GM18907 (cell line): ENCODE measurements at regions not wholly inside any gene's neighbourhood (a gene's known extent, or its start where the extent isn't known, plus 50 kb on each side); places are given as distances from the start of the nearest gene placed in this dataset.

Experiments used
- ATAC-seq: cut with Tn5 transposase; IDR thresholded peaks from one replicate; pipeline ENCODE4 v1.9.1; 2021; ENCODE audit warnings: mild to moderate bottlenecking, moderate library complexity; ENCODE audit not compliant: unreplicated experiment

DNA sequence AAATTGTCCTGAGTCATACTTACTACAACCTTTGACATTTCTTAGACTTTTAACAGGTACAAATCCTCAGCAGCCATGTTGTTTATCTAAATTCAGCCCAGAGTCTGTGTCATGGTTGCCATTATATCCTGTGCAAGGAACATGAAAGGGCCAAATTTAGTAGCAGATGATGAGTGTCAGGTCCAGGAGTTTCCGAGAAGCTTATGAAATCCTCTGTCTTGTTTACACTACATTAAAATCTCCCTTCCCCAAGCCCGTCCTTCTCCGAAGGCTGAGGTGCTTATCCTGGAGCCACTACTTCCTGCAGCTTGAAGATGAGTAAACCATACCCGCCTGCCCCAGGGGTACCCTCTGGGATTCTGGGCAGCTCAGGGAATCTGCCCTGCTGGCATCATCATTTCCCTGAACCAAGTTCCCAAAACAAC is 102.6 kb upstream of the SERP2 start:
- no peak for ATAC-seq

DNA sequence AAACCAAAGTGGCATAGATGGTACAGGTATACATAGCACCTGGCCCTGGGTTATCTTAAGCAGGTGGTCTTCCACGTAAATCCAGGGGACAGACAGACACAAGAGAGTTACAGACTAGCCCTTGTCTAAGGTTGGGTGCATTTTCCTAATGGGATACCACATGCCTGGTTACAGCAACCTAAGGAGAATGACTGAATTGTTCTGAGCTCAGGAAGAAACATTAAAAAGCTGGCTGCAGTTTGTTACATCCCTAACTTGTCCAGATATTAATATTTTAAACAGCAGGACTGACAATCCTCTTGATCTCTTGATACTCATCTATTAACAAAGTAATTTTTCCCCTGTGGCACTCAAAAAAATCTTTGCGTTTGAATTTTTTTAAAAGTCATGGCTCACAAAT is 102.2 kb upstream of the SERP2 start:
- no peak for ATAC-seq

DNA sequence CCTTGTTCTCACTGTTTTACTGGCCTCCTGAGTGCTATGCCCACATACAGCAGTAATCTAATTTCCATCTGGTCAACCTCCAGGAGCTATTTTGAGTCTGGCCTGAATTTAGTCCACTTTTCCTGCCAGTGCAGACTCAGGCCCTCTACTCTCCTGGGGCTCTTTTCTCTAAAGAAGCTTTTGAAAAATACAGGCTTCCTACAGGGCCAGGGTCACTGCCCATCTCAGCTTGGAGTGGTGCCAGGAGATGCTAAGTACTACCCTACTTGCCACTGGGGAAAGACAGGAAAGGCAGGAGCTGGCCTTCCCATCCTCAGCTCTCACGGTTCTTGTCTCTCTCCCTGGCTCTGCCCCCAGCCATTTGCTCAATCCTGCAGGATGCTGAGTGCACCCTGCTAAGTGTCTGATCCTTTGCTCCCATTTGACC is 101.7 kb upstream of the SERP2 start:
- ATAC-seq = no peak

DNA sequence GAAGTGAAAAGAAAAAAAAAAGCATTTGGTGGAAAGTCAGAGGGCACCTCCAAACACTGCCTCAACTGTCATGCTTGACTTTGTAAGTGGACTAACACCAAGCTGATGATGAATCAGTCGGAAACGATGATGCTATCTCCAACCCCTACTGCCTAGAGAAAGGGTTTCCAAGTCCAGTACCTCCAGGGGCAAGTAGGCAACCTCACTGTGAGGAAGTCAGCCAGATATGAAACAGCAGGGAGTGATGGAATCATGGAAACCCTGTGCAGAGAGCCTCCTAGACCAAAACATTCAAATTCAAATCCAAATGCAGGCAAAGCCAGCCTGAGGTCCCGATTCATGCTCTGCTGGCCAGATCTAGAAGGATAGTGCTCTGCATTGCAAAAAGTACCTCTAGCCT is 100.9 kb upstream of the SERP2 start:
- ATAC-seq = no peak

DNA sequence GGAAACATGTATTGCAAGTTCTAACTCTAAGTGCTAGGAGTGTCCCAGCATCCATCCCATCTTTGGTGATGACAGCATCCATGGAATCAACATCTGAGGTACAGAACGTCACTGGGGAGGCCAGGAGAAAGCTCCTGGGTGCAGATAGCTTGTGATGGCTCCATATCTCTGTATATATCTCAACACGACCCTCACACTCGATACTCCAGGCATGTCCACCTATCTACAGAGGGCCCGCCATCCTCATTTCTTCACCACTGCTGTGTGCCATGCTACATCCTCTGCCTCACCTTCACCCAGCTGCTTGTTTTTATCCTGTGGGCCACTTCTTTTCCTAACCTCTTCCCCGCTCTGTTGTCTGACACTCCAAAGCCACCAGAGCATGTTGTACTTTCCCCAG is 100.4 kb upstream of the SERP2 start:
- no peak for ATAC-seq

DNA sequence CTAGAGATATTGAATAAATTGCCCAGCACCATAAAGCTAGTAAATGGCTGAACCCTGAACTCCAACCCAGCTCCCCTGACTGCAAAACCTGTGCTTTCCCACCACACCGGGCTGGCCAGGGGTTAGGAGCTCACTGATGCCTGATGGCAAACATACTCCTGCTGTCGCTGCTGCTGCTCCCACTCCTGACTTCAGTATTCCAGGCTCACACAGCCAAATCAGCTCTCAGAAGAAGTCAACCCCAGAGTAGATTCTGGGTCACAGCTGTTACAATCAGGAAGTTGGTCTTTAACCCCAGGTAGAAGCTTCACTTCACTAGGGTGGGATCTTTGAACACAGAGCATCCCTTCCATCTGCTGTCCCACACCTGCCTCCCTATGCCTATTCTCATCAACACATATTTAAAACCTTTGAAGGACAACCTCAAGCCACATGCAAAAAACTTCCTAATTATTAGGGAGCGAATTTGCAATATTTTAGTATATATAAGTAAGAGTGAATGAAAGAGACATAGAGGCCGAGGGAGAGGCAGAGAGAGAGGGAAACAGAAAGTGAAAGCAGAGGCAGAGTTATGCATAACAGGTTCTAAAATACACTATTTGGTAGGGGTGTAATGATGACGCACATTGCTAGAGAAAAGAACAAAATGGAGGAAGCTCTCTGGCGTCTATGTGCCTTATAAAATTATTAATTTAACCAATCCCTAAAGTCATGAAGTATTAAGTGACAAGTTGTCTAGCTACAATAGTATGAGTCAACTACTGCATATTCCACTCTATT is 99.4 kb upstream of the SERP2 start:
- peak; percentile 91 for ATAC-seq

DNA sequence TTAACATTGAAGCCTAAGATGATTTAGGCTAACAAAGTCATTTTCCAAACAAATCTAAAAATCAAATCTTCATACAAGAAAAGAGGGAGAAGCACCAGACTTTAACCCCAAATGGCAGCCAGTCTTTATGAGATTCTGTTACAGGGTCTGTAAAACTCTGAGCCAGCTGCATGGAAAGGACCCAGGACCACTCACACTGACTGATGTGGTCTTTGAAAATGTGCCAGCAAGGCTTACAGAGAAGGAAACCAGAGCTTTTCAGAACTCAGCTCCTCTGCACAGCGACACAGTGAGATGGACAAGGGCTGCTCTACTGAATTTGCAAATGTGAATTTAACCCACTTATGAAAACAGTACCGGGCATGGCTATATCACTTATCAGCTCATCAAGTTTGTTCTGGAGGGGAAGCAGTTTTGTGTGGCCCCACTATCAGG is 98.8 kb upstream of the SERP2 start:
- ATAC-seq = no peak

DNA sequence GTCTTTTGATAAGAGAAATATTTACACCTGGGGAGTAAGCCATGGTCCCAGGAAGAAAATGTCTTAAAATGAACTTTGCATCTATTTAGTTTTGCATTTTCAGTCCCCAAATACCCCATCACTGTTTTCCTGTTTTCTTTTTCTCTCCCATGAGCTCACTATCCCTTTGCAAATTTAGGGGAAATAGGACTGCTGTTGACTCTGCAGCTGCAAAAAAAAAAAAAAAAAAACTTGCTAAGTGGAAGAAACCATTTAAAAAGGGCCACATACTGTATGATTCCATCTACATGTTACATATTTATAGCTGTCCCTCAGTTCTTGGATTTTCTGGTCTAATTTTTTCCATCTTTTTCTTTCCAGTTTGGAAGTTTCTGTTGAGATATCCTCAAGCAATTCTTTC is 98.2 kb upstream of the SERP2 start:
- ATAC-seq = no peak

DNA sequence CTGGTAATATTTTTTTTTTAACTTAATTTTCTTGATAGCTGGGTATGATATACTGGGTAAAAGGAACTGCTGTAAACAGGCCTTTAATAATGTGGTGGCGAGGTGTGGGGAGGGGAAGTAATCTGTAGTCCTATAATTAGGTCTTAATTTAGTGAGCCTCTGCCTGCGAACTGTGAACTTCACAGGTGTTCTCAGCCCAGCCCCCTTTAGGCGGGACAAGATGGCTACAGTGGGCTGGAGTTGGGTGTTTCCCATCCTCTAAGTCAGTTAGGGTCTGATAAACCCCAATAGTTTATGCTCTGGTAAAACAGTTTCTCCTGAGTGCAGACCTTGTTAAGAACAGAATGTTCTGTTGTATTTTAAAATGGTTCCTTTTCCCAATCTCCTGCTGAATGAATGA is 97.6 kb upstream of the SERP2 start:
- ATAC-seq = no peak

DNA sequence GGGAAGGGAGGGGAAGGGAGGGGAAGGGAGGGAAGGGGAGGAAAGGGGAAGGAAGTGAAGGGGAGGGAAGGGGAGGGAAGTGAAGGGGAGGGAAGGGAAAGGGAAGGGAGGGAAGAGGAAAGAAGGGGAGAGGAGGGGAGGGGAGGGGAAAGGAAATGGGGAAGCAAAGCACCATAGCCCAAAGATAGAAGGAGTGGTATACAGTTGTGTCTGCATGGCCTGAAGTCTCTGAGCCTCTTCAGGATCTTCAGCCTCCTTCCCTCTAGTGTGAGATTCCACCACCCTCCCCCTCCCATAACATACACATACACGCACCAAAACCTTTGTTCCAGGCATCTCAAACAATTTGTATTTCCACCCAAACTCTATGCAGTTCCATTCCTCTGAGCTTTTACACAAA is 96.2 kb upstream of the SERP2 start:
- ATAC-seq = no peak

DNA sequence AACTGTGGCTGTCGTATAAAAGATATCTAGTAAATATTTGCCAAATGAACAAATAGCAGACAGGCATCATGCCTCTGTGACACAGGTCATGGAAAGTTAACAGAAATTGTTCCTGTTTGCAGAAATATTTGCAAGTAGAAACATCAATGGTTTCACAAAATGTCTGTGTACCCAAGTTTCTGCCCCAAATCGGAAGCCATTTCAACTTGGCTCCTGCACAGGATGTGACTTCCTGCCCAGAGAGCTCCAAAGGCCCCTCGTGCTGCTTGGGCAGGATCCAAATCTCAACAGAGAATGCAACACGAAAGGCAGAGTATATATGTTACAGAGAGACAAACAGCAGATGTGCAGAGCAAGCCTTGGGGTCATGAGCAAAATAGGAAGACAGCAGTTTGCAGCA is 95.5 kb upstream of the SERP2 start:
- no peak for ATAC-seq

DNA sequence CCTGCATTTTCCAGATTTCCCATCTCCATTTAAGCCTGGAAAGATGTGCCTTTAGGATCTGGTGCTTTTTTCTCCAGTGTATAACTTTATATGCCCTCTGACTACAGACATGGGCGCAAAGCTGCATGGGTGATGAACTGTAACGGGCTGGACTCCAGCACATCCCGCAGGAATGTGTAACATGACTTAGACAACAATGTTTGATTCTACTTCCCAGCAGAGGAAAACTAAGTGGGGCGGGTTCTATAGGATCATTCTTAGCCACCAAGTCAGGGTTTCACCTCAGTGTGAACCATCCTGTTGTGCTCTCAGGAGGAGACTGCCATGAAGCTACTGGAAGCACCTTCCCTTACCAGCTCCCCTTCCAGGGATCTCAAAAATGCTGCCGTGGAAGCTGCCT is 93.2 kb upstream of the SERP2 start:
- no peak for ATAC-seq

DNA sequence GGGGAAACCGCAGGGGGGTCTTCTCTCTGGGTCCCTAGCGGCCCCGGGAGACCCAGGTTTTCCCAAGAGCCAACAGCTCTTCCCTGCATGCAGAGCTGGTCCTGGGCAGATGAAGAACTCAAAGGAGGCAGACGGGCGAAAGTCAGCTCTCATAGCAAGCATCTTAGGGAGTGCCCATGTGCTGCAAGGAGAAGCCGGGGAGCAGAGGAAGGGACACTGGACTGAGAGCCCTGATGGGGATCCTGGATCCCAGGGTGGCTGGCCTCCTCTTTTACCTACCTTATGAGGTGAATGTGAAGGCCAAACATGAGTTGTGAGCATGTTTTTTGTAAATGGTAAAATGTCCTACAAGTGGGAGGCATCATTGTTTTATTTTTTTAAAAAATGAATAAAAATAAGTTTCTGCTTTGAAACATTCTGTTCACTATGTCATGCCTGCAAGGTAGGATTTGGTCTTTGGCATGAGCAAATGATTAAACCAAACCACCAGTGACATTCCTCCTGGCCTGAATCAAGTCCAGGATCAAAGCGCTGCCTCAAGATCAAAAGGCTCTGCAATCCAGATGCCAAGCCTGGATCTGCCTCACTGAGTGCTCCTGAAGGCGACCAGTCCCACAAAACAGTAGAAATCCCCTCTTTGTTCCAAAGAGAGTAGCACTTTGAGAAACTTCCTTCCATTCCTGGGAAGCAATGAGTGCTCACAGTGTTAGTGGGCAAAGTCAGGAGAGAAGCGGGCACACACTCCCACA is 92.2 kb upstream of the SERP2 start:
- no peak for ATAC-seq

DNA sequence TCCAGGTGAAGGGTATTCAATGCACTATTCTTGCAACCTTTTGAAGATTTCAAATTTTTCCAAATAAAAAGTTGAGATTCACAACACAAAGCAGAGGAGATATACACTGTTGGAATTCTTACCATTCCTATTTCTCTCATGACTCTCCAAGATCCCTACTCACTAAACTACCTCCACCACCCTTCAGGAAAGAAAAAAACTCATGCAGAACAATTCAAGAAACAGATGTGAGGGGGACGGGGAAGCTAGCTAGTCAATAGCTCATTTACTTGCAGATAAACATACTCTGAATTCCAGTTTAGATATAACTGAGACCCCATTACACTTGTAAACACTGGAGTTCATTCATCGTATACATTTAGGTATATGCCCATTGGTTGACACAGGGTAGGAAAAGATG is 90.0 kb upstream of the SERP2 start:
- ATAC-seq = no peak

DNA sequence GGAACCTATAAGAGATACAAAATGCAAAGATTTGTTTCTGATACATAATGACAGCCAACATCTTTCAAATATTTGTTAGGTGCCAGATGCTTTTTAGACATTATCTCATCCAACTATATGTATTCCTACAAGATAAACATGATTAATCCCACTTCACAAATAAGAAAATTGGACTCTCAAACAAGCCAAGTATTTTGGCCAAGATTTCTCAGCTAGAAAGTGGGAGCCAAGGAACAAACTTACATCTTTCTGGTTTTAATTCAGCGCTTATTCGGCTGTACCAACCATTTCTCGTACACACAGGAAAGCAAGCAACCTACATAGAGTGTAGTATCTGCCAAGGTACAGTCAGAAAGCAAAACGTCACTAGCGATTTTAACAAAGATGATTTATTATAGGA is 85.7 kb upstream of the SERP2 start:
- ATAC-seq = no peak

DNA sequence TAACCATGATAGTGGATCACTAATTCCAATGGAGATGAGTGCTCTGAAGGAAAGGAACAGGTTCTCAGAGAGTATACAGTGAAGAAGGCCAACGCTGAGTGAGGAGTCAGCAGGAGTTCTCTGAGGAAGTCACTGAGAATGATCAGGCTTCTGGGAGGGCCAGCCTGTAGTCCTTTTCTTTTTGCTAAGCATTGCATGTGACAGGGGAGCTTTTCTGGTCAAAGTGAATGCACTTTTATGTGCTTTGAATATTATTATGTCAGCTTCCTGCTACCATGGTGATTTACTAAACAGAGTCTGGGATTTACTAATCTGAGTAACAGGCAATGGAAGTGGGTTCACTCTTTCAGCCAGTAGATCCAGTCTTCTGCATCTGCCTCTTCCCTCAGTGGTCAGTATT is 81.1 kb upstream of the SERP2 start:
- ATAC-seq = no peak

DNA sequence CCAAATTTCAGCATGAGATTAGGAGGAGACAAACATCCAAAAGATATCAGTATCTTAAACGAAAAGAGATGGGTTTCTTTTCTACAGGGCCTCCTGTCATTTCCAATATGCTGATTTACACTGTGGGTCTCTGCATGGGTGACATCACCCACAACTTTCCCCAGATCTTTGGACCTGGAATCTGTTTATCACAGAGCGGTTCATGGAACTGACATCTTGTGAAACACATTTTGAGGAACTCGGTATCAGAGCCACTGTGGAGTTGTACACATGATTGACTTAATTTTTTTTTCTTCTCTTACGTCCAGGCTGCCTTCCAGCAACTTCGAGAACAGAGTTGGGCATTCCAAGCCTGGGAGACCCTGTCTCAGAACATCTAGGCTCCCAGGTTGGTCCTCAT is 80.2 kb upstream of the SERP2 start:
- ATAC-seq = no peak

DNA sequence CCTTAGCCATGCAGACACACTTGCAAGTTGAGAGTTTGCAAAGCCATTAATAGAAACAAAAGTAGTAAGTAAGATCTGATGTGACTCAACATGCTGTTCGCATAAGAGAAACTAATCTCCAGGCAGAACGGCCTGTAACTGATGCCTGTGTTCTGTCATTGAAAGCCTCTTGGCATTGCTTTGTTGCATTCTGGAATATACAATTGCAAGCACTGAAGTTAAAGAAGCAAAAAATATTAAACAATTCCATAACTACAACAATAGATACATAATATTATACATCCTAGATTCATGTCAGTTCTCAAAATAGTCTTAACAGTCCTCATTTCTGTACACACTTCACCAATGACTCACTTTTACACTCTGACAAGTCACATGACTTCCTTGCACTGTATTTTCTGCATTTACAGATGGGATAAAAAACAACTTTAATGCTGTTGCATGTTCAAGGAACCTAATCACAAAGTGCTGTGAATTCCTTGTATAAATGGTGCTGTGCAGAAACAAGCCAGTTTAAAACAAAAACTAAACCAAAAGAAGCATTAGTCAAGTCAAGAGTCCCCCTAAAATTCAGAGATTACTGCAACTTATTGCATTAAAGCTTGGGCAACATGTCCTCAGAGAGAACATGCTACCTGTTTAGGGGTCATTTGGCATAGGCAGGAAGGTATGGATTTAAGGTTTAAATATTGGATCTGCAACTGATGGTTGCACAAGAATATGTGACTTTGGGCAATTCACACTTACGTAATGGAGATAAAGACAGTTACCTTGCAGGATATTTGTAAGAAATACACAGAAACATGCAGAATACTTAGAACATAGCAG is 79.5 kb upstream of the SERP2 start:
- no peak for ATAC-seq

DNA sequence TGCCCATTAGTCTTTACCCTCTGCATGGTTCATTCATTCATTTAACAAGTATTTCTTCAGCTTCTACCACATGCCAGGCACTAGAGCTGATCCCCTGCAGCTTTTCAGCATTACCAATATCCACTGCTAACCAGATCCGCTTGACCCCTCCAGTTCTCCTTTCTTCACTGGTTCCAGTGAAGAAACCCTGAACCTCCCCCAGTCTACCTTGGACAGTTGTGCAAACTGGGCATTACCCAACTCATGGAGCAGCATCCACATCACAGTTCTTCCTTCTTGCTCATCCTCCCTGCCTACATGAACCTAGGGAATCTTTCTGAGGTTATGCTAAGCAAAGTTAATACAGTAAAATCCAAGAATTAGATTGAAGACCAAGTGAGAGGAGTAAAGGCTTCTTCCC is 78.7 kb upstream of the SERP2 start:
- no peak for ATAC-seq

DNA sequence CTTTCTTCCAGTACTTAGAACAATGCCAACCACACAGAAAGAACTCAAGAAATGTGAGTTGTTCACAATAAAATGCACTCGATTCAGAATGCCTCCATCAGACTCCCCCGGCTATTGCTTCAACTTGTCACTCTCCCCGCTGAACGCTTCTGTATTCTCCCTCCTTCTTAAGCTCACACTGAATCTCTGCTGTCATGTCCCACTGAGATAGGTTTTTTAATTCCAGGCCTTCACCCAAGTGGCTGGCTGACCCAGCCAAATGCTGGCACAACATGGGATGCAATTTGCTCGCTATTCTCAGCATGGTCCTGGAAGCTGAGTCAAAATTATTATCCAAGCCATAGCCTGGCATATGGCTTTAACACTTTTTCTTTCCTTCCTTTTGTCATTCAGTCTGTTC is 76.8 kb upstream of the SERP2 start:
- ATAC-seq = no peak

DNA sequence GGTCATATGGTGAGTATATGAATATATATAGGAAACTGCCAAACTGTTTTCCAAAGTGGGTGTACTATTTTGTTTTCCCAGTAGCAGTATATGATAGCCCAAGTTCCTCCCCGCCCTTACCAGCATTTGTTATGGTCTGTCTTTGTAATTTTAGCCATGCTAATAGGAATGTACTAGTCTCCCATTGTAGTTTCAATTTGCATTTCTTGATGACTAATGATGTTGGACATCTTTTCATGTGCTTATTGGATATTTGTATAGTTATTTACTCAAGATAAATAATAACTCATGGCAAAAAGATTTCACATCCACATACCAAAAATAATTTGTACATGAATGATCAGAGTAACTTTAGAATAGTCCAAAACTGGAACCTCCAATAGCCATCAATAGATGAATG is 75.3 kb upstream of the SERP2 start:
- no peak for ATAC-seq
